SH-SY5Y (cell line): ENCODE measurements at regions not wholly inside any gene's neighbourhood (a gene's known extent, or its start where the extent isn't known, plus 50 kb on each side); places are given as distances from the start of the nearest gene placed in this dataset.

ENCODE experiments used
- GATA2 ChIP-seq: IDR thresholded peaks from 2 replicates; pipeline ENCODE4 v1.6.1; 2011; ENCODE audit warnings: mild to moderate bottlenecking, low read depth, low read length
- GATA3 ChIP-seq: IDR thresholded peaks from 2 replicates; pipeline ENCODE4 v1.6.1; 2011; ENCODE audit warnings: low read depth, mild to moderate bottlenecking, low read length, moderate library complexity

DNA sequence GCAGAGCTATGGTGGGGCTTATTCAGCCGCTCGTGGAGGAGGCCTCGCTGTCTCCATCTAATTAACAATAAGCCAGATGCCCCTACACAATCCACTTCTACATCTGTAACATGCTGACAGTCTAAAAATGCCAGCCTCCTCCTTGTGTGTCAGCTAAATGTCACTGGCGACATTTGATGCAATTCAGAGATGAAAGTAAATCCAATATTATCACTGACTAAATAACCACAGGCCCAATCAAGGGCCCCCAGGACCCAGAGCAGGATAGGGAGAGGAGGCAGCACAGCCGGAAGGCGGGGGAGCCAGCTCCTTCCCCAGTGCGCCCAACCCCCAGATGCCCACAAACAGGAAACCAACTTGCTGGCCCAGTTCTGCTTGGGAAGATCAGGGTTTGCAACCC lies 76.6 kb downstream of the DMRTA2 start:
- peak; percentile 71 for TF ChIP-seq GATA3
- peak; percentile 90 for TF ChIP-seq GATA2
